A673 (cell line): ENCODE measurements at regions not wholly inside any gene's neighbourhood (a gene's known extent, or its start where the extent isn't known, plus 50 kb on each side); places are given as distances from the start of the nearest gene placed in this dataset.

Experiments used
- BruUV-seq: library from RNA; stranded (reverse); fragments of 400-500 nt; replicated peaks from 2 replicates; lab custom pipeline; 2021; lab: Mats Ljungman, UMichigan
- CTCF ChIA-PET: fragments of 300-600 bp; sonication (Branson Sonifier 250); formaldehyde crosslinking; loops from one replicate; lab custom pipeline; 2022; ENCODE audit warnings: antibody characterized with exemption; lab: Charles Lee
- POLR2A ChIA-PET: fragments of 300-600 bp; sonication (Branson Sonifier 250); formaldehyde crosslinking; loops from one replicate; lab custom pipeline; 2022; ENCODE audit warnings: antibody characterized with exemption; ENCODE audit not compliant: low non-redundant PET; lab: Charles Lee
- DNase-seq: peaks from one replicate; pipeline ENCODE4 v3.0.0-alpha.2; 2015; ENCODE audit warnings: low spot score
- H3K27ac ChIP-seq: fragments of 200-600 bp; sonication (generic); 2 replicates; pipeline ENCODE4 v1.5.1; 2016; ENCODE audit warnings: mixed run types, low read depth, mild to moderate bottlenecking, mixed read lengths, antibody characterized with exemption, low read length; ENCODE audit not compliant: poor library complexity, severe bottlenecking
- H3K27me3 ChIP-seq: fragments of 200-600 bp; sonication (generic); replicated peaks from 2 replicates; pipeline ENCODE4 v1.6.1; 2017; ENCODE audit warnings: mixed run types, low read depth, mild to moderate bottlenecking, mixed read lengths, antibody characterized with exemption, low read length; ENCODE audit not compliant: insufficient read depth, poor library complexity
- H3K36me3 ChIP-seq: fragments of 200-600 bp; sonication (generic); 2 replicates; pipeline ENCODE4 v1.6.1; 2016; ENCODE audit warnings: mixed run types, mild to moderate bottlenecking, mixed read lengths, antibody characterized with exemption, low read length; ENCODE audit not compliant: insufficient read depth, poor library complexity, severe bottlenecking
- H3K4me1 ChIP-seq: fragments of 200-600 bp; sonication (generic); 2 replicates; pipeline ENCODE4 v1.6.1; 2017; ENCODE audit warnings: mixed run types, mild to moderate bottlenecking, mixed read lengths, antibody characterized with exemption, low read length; ENCODE audit not compliant: insufficient read depth, poor library complexity, severe bottlenecking
- H3K4me3 ChIP-seq: fragments of 200-600 bp; sonication (generic); 2 replicates; pipeline ENCODE4 v1.5.1; 2016; ENCODE audit warnings: low read depth, mixed run types, mild to moderate bottlenecking, mixed read lengths, low read length; ENCODE audit not compliant: poor library complexity, severe bottlenecking
- H3K9me3 ChIP-seq: fragments of 200-600 bp; sonication (generic); 2 replicates; pipeline ENCODE4 v1.6.1; 2016; ENCODE audit warnings: mixed run types, low read depth, mild to moderate bottlenecking, mixed read lengths, antibody characterized with exemption, low read length; ENCODE audit not compliant: poor library complexity, severe bottlenecking
- CTCF ChIP-seq: fragments of 300-800, 200-600 bp; sonication (generic); conservative IDR thresholded peaks from 2 replicates; pipeline ENCODE4 v1.5.1; 2017; ENCODE audit warnings: low read depth, mild to moderate bottlenecking, antibody characterized with exemption, low read length, moderate library complexity, mixed read lengths
- EZH2 ChIP-seq: fragments of 200-600 bp; sonication (generic); IDR thresholded peaks from 2 replicates; pipeline ENCODE4 v1.6.1; 2017; ENCODE audit warnings: borderline replicate concordance, low read depth, mild to moderate bottlenecking, mixed read lengths, antibody characterized with exemption, low read length; ENCODE audit not compliant: poor library complexity, severe bottlenecking
- intact Hi-C: fragments of 100-400 bp; cut with micrococcal nuclease; formaldehyde crosslinking; loops from one replicate; pipeline ENCODE4 v1.10.0; 2022; ENCODE audit not compliant: unreplicated experiment

GRCh38 chr7:148489678-148490077, 100.9 kb upstream of the C7orf33 start:
- Histone ChIP-seq H3K27me3 (no peaks in the 10 kb centered on the region), H3K9me3 (peaks cover 5% of the 10 kb centered on the region), H3K4me1 (no peaks in the 10 kb centered on the region), H3K27ac (no peak overlapping the region), H3K4me3 (no peak overlapping the region), H3K36me3 (no peaks in the 10 kb centered on the region)
- ChIA-PET CTCF (no interaction called here), POLR2A (no interaction called here)
- intact Hi-C loops: no loop called here
- no peak for DNase-seq
- TF ChIP-seq CTCF (no peak), EZH2 (no peak)
- BruUV-seq: no TSS peak

- DNase-seq: no peak
- TF ChIP-seq EZH2: no peak
- TF ChIP-seq CTCF: no peak
- H3K27me3 ChIP-seq: no peaks in the 10 kb centered on the region
- no peaks in the 10 kb centered on the region for H3K36me3 ChIP-seq
- no peak overlapping the region for H3K4me3 ChIP-seq
- BruUV-seq: no TSS peak
- intact Hi-C loops: no loop called here
- no peak overlapping the region for H3K27ac ChIP-seq
- H3K9me3 ChIP-seq: peaks cover 5% of the 10 kb centered on the region
- POLR2A ChIA-PET: no interaction called here
- no peaks in the 10 kb centered on the region for H3K4me1 ChIP-seq
- CTCF ChIA-PET: no interaction called here
These were observed 98.3 kb upstream of the C7orf33 start for GRCh38 chr7:148492157-148492860.

GRCh38 chr7:148495605-148496004, 95.0 kb upstream of the C7orf33 start:
- no peak overlapping the region for H3K27ac ChIP-seq
- H3K4me3 ChIP-seq: no peak overlapping the region
- CTCF ChIA-PET: no interaction called here
- no peaks in the 10 kb centered on the region for H3K4me1 ChIP-seq
- intact Hi-C loops: no loop called here
- no peaks in the 10 kb centered on the region for H3K36me3 ChIP-seq
- no peaks in the 10 kb centered on the region for H3K27me3 ChIP-seq
- POLR2A ChIA-PET: no interaction called here
- peaks cover 5% of the 10 kb centered on the region for H3K9me3 ChIP-seq
- no peak for TF ChIP-seq CTCF
- TF ChIP-seq EZH2: no peak
- DNase-seq: no peak
- no TSS peak for BruUV-seq
